Trophoblast cell (in vitro differentiated cells and primary cell): ENCODE measurements at regions not wholly inside any gene's neighbourhood (a gene's known extent, or its start where the extent isn't known, plus 50 kb on each side); places are given as distances from the start of the nearest gene placed in this dataset.

Source experiments
- DNase-seq, 2 donors: peaks; one replicate each; pipeline ENCODE4 v3.0.0-alpha.2; 2016
- H2AFZ ChIP-seq: 2 replicates; pipeline ENCODE4 v1.6.1; 2013; ENCODE audit warnings: low read length, moderate library complexity, mild to moderate bottlenecking; ENCODE audit not compliant: insufficient read depth, poor library complexity
- H2AK5ac ChIP-seq: 2 replicates; pipeline ENCODE4 v1.6.1; 2013; ENCODE audit warnings: mild to moderate bottlenecking, low read length
- H2BK120ac ChIP-seq: 2 replicates; pipeline ENCODE4 v1.6.1; 2013; ENCODE audit warnings: low read length, mild to moderate bottlenecking, moderate library complexity; ENCODE audit not compliant: insufficient read depth, poor library complexity
- H2BK12ac ChIP-seq: 2 replicates; pipeline ENCODE4 v1.6.1; 2013; ENCODE audit warnings: mild to moderate bottlenecking, low read length, moderate library complexity
- H2BK5ac ChIP-seq: 2 replicates; pipeline ENCODE4 v1.6.1; 2013; ENCODE audit warnings: low read length, low read depth, moderate library complexity, mild to moderate bottlenecking; ENCODE audit not compliant: poor library complexity
- H3K14ac ChIP-seq: 2 replicates; pipeline ENCODE4 v1.6.1; 2013; ENCODE audit warnings: mild to moderate bottlenecking, low read length
- H3K18ac ChIP-seq: 2 replicates; pipeline ENCODE4 v1.6.1; 2013; ENCODE audit warnings: mild to moderate bottlenecking, low read length
- H3K23ac ChIP-seq: 2 replicates; pipeline ENCODE4 v1.6.1; 2013; ENCODE audit warnings: low read length
- H3K27ac ChIP-seq: 2 replicates; pipeline ENCODE4 v1.5.1; 2013; ENCODE audit warnings: low read depth, mild to moderate bottlenecking, inconsistent platforms, low read length, moderate library complexity
- H3K27me3 ChIP-seq: 2 replicates; pipeline ENCODE4 v1.6.1; 2013; ENCODE audit warnings: inconsistent platforms, mild to moderate bottlenecking, low read length, moderate library complexity; ENCODE audit not compliant: insufficient read depth
- H3K36me3 ChIP-seq, 2 experiments: 1 replicate in 1 of 2; 2 replicates in 1 of 2; pipeline ENCODE4 v1.6.1; 2013; ENCODE audit warnings: low read length in 2 of 2, mild to moderate bottlenecking in 2 of 2, moderate library complexity in 1 of 2; ENCODE audit not compliant: insufficient read depth in 2 of 2, control insufficient read depth in 1 of 2
- H3K4ac ChIP-seq: 2 replicates; pipeline ENCODE4 v1.6.1; 2013; ENCODE audit warnings: low read depth, mild to moderate bottlenecking, low read length, moderate library complexity
- H3K4me1 ChIP-seq, 2 experiments: 1 replicate in 1 of 2; 2 replicates in 1 of 2; pipeline ENCODE4 v1.6.1; 2013; ENCODE audit warnings: low read length in 2 of 2, mild to moderate bottlenecking in 2 of 2, moderate library complexity in 1 of 2; ENCODE audit not compliant: insufficient read depth in 2 of 2, control insufficient read depth in 1 of 2
- H3K4me2 ChIP-seq: 2 replicates; pipeline ENCODE4 v1.6.1; 2013; ENCODE audit warnings: inconsistent platforms, mild to moderate bottlenecking, low read length, moderate library complexity
- H3K4me3 ChIP-seq: 2 replicates; pipeline ENCODE4 v1.5.1; 2013; ENCODE audit warnings: mild to moderate bottlenecking, low read depth, low read length, inconsistent platforms
- H3K79me1 ChIP-seq: one replicate; pipeline ENCODE4 v1.6.1; 2013; ENCODE audit warnings: low read length
- H3K79me2 ChIP-seq: 2 replicates; pipeline ENCODE4 v1.6.1; 2013; ENCODE audit warnings: low read length, mild to moderate bottlenecking; ENCODE audit not compliant: control insufficient read depth, insufficient read depth, poor library complexity
- H3K9ac ChIP-seq: 2 replicates; pipeline ENCODE4 v1.6.1; 2013; ENCODE audit warnings: mild to moderate bottlenecking, low read length
- H3K9me3 ChIP-seq: 2 replicates; pipeline ENCODE4 v1.6.1; 2013; ENCODE audit warnings: low read depth, mild to moderate bottlenecking, control low read depth, inconsistent platforms, low read length; ENCODE audit not compliant: insufficient read depth
- H4K12ac ChIP-seq: 2 replicates; pipeline ENCODE4 v1.6.1; 2013; ENCODE audit warnings: low read depth, mild to moderate bottlenecking, low read length, moderate library complexity
- H4K8ac ChIP-seq: 2 replicates; pipeline ENCODE4 v1.6.1; 2013; ENCODE audit warnings: low read depth, mild to moderate bottlenecking, low read length, moderate library complexity
- H4K91ac ChIP-seq: one replicate; pipeline ENCODE4 v1.6.1; 2013; ENCODE audit warnings: low read depth, mild to moderate bottlenecking, low read length, moderate library complexity
- WGBS: extraction: QIAGEN DNeasy Blood & Tissue Kit; methylation state at CpG from one replicate; pipeline ENCODE4 v1.1.7; 2013; ENCODE audit warnings: missing lambda C conversion rate; ENCODE audit not compliant: insufficient read length, insufficient coverage; ENCODE audit errors: extremely low coverage; 5-methylcytosine and 5-hydroxymethylcytosine counted together

DNA sequence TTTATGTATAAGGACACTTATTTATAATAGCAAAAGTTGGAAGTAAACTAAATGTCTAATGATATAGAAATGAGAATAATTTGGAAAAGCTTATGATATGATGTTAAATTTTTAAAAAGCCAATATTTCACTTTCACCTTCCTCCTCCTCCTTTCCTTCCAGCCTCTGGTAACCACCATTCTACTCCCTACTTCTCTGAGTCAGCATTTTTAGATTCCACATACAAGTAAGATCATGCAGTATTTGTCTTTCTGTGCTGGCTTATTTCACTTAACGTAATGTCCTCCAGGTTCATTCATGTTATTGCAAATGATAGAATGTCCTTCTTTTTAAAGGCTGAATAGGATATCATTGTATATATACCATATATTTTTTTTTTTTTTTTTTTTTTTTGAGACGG, 180.2 kb downstream of the RNF144B start:
- Histone ChIP-seq H3K4me3 (no peak overlapping the region), H4K8ac (no peak overlapping the region), H4K12ac (no peak overlapping the region), H2BK5ac (no peak overlapping the region), H2BK12ac (no peak overlapping the region), H3K4me2 (no peak overlapping the region), H2AK5ac (no peak overlapping the region), H3K79me2 (no peaks in the 10 kb centered on the region), H4K91ac (no peak overlapping the region), H3K27me3 (no peaks in the 10 kb centered on the region), H3K36me3 (no peaks in the 10 kb centered on the region), H3K23ac (no peak overlapping the region), H3K9ac (no peak overlapping the region), H3K14ac (no peak overlapping the region), H2AFZ (no peak overlapping the region), H2BK120ac (no peak overlapping the region), H3K4me1 (no peaks in the 10 kb centered on the region), H3K9me3 (no peaks in the 10 kb centered on the region), H3K79me1 (no peaks in the 10 kb centered on the region), H3K18ac (no peak overlapping the region), H3K27ac (no peak overlapping the region), H3K4ac (no peak overlapping the region)
- no peak for DNase-seq
- no CpG with 5 or more reads among the region's 2 CpGs for WGBS

DNA sequence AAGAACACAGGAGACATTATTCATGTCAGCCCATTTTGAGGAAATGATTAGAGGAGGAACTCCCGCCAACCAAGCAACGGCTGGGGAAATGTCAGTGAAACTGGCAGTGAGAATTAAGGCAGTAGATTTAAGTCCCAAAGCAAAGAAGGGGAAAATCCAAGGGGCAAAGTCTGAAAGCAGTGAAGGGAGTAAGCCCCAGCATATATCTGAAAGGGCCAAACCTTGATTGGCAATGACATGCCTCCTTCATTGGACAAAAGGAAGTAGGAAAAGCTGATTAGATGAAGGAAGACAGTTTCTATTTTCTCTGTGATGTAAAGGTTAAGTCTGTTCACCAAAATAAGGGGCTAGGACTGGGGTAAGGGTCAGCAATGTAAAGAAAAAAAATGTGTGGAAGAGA, 190.3 kb downstream of the RNF144B start:
- no peaks in the 10 kb centered on the region for H3K79me2 ChIP-seq
- H4K8ac ChIP-seq, result no peak overlapping the region
- WGBS, result no CpG with 5 or more reads among the region's 2 CpGs
- no peaks in the 10 kb centered on the region for H3K4me1 ChIP-seq
- no peak overlapping the region for H3K4me2 ChIP-seq
- H2BK120ac ChIP-seq, result no peak overlapping the region
- no peak overlapping the region for H3K27ac ChIP-seq
- no peaks in the 10 kb centered on the region for H3K36me3 ChIP-seq
- H2AK5ac ChIP-seq, result no peak overlapping the region
- H3K4me3 ChIP-seq, result no peak overlapping the region
- H2BK5ac ChIP-seq, result no peak overlapping the region
- no peak overlapping the region for H3K23ac ChIP-seq
- no peak overlapping the region for H4K12ac ChIP-seq
- H3K9ac ChIP-seq, result no peak overlapping the region
- H4K91ac ChIP-seq, result no peak overlapping the region
- H2AFZ ChIP-seq, result no peak overlapping the region
- no peaks in the 10 kb centered on the region for H3K79me1 ChIP-seq
- DNase-seq, result no peak
- no peaks in the 10 kb centered on the region for H3K9me3 ChIP-seq
- H3K27me3 ChIP-seq, result no peaks in the 10 kb centered on the region
- no peak overlapping the region for H3K18ac ChIP-seq
- no peak overlapping the region for H2BK12ac ChIP-seq
- no peak overlapping the region for H3K14ac ChIP-seq
- no peak overlapping the region for H3K4ac ChIP-seq

DNA sequence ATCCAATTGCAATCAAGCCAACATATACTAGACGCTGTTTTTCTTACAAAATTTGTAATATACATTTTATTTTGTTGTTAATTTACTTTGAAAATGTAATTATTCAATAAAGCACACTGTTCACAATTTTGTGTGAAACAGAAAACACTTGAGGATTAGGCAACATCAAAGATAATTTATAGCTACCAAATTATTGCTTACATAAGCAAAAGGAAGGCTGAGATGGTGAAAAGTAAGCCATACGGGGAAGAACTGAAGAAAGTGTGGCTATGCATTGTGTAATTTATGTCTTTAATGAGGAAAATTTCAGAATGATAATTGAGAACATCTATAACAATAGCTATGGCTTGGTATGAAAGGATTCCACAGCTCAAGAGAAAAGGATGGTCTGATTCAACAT, 192.0 kb downstream of the RNF144B start:
- Histone ChIP-seq H3K4me2 (no peak overlapping the region), H2AFZ (no peak overlapping the region), H3K18ac (no peak overlapping the region), H3K14ac (no peak overlapping the region), H3K4ac (no peak overlapping the region), H3K4me1 (no peaks in the 10 kb centered on the region), H2BK120ac (no peak overlapping the region), H3K27me3 (no peaks in the 10 kb centered on the region), H2BK12ac (no peak overlapping the region), H3K79me1 (no peaks in the 10 kb centered on the region), H3K4me3 (no peak overlapping the region), H4K12ac (no peak overlapping the region), H3K27ac (no peak overlapping the region), H3K36me3 (no peaks in the 10 kb centered on the region), H4K91ac (no peak overlapping the region), H3K23ac (no peak overlapping the region), H2AK5ac (no peak overlapping the region), H3K79me2 (no peaks in the 10 kb centered on the region), H4K8ac (no peak overlapping the region), H3K9me3 (no peaks in the 10 kb centered on the region), H3K9ac (no peak overlapping the region), H2BK5ac (no peak overlapping the region)
- no CpG with 5 or more reads among the region's 2 CpGs for WGBS
- no peak for DNase-seq

DNA sequence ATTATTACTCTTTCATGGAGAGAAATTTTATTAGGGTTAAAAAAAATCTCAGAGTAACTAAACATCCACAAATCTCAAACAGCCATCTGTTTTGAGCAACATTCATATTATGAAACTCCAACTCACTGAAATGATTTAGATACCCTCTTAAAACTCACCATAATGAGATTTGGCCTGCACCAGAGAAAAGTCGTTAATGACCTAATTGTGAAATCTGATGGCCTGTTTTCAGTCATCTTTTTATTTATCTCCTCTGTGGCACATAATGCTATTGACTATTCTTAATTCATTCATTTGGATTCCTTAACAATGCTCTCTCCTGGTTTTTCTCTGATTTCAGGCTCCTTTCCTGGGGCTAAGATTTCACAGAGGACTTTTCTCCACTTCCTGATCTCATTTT, 192.7 kb downstream of the RNF144B start:
- Histone ChIP-seq H3K4ac (no peak overlapping the region), H2BK120ac (no peak overlapping the region), H3K9ac (no peak overlapping the region), H3K18ac (no peak overlapping the region), H3K14ac (no peak overlapping the region), H3K27ac (no peak overlapping the region), H3K9me3 (no peaks in the 10 kb centered on the region), H2BK5ac (no peak overlapping the region), H3K4me2 (no peak overlapping the region), H4K12ac (no peak overlapping the region), H2BK12ac (no peak overlapping the region), H4K91ac (no peak overlapping the region), H3K4me3 (no peak overlapping the region), H3K79me1 (no peaks in the 10 kb centered on the region), H2AK5ac (no peak overlapping the region), H3K27me3 (no peaks in the 10 kb centered on the region), H4K8ac (no peak overlapping the region), H3K23ac (no peak overlapping the region), H2AFZ (no peak overlapping the region), H3K4me1 (peaks cover under 1 to 3% of the 10 kb centered on the region in 2 experiments), H3K36me3 (no peaks in the 10 kb centered on the region), H3K79me2 (no peaks in the 10 kb centered on the region)
- WGBS, result no CpG with 5 or more reads among the region's 1 CpG
- no peak for DNase-seq
